ACC112 (cell line): ENCODE measurements at regions not wholly inside any gene's neighbourhood (a gene's known extent, or its start where the extent isn't known, plus 50 kb on each side); places are given as distances from the start of the nearest gene placed in this dataset.

Experiments used
- H2AFZ ChIP-seq: fragments of 200-600 bp; sonication (generic); one replicate; pipeline ENCODE4 v1.6.0; 2017; ENCODE audit warnings: antibody characterized with exemption, low read length; ENCODE audit not compliant: unreplicated experiment
- H3K27ac ChIP-seq: fragments of 200-600 bp; sonication (generic); 2 replicates; pipeline ENCODE4 v1.5.1; 2014; ENCODE audit warnings: low read depth, mild to moderate bottlenecking, antibody characterized with exemption, low read length, moderate library complexity
- H3K27me3 ChIP-seq: fragments of 200-600 bp; sonication (generic); 2 replicates; pipeline ENCODE4 v1.6.1; 2014; ENCODE audit warnings: mild to moderate bottlenecking, antibody characterized with exemption, low read length, moderate library complexity, mixed read lengths; ENCODE audit not compliant: insufficient read depth
- H3K36me3 ChIP-seq: fragments of 200-600 bp; sonication (generic); 2 replicates; pipeline ENCODE4 v1.6.1; 2016; ENCODE audit warnings: mild to moderate bottlenecking, antibody characterized with exemption, low read length, moderate library complexity, mixed read lengths; ENCODE audit not compliant: insufficient read depth
- H3K4me1 ChIP-seq: fragments of 200-600 bp; sonication (generic); one replicate; pipeline ENCODE4 v1.6.1; 2016; ENCODE audit warnings: low read length, mixed read lengths; ENCODE audit not compliant: insufficient read depth, unreplicated experiment, control insufficient read depth
- H3K4me3 ChIP-seq: fragments of 200-600 bp; sonication (generic); 2 replicates; pipeline ENCODE4 v1.5.1; 2014; ENCODE audit warnings: mild to moderate bottlenecking, low read depth, low read length
- H3K79me2 ChIP-seq: fragments of 200-600 bp; sonication (generic); one replicate; pipeline ENCODE4 v1.6.0; 2016; ENCODE audit warnings: low read length; ENCODE audit not compliant: control insufficient read depth, unreplicated experiment, insufficient read depth

DNA sequence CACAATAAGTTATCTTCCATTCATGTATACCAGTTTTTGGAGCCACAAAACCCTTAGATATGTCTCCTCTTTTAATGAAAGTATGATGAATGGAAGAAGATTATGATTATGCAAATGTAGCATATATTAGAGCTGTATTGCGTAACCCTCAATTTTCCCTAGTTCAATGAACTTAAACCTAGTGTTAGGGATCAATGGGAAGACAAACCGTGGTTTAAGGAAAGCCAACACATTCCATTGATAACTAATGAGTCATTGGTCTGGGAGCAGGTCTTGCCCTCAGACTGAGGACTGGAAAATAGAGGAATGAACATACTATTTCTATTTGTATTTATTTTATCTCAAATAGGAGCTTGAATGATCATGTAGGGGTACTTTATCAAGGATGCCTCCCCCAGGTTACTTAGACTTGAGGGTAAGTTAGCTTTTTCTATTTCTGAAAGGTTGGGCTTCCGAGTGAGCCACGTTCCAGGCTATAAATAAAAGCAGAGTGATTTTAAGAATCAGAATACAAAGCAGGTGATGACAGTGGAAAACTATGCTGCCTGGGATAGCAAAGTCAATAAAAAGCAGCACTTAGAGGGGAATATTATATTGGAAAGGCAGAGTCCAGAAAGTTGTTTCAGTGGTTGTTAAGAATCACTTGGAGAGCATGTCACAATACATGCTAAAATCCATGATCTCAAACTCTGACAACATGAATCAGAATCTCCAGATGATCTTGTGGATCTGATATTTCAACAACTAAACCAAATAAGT lies 356.0 kb downstream of the ADAM29 start:
- no peak overlapping the region for H3K4me3 ChIP-seq
- H3K27ac ChIP-seq: peak overlapping the region; percentile 45; the same call in 1 of the 2 replicates
- H3K79me2 ChIP-seq: no peaks in the 10 kb centered on the region
- peaks cover 10% of the 10 kb centered on the region for H3K4me1 ChIP-seq
- no peak overlapping the region for H2AFZ ChIP-seq
- H3K36me3 ChIP-seq: no peaks in the 10 kb centered on the region
- H3K27me3 ChIP-seq: no peaks in the 10 kb centered on the region

DNA sequence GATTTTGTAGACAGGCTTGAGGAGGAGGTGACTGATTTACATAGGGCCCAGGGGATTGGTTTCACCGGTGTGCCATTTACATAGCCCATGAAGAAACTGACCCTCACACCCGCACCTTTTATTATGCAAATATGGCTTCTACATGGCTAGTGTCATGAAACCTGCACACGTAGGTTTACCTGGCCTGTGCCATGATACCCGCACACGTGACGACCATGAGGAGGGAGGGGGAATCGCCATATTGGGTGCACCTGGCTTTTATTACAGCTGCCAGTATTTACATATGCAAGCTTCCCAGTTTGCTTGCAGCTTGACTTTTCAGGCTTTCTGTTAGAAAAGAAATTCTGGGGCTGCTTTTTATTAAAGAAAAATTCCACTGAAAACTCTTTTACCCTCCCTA lies 359.7 kb downstream of the ADAM29 start:
- no peaks in the 10 kb centered on the region for H3K79me2 ChIP-seq
- no peaks in the 10 kb centered on the region for H3K36me3 ChIP-seq
- H3K4me3 ChIP-seq: no peak overlapping the region
- no peak overlapping the region for H2AFZ ChIP-seq
- H3K27ac ChIP-seq: no peak overlapping the region
- H3K27me3 ChIP-seq: no peaks in the 10 kb centered on the region
- peaks cover 10% of the 10 kb centered on the region for H3K4me1 ChIP-seq

- H3K36me3 ChIP-seq: no peaks in the 10 kb centered on the region
- no peak overlapping the region for H3K27ac ChIP-seq
- H3K4me1 ChIP-seq: no peaks in the 10 kb centered on the region
- no peak overlapping the region for H3K4me3 ChIP-seq
- no peaks in the 10 kb centered on the region for H3K79me2 ChIP-seq
- H2AFZ ChIP-seq: no peak overlapping the region
- H3K27me3 ChIP-seq: no peaks in the 10 kb centered on the region
These were observed 362.0 kb downstream of the ADAM29 start for GRCh38 chr4:175280153-175280552.

GRCh38 chr4:175281894-175282293 lies 363.7 kb downstream of the ADAM29 start:
- Histone ChIP-seq H3K27ac (no peak overlapping the region), H3K36me3 (no peaks in the 10 kb centered on the region), H3K4me1 (no peaks in the 10 kb centered on the region), H3K79me2 (no peaks in the 10 kb centered on the region), H2AFZ (no peak overlapping the region), H3K4me3 (no peak overlapping the region), H3K27me3 (no peaks in the 10 kb centered on the region)

- Histone ChIP-seq H3K36me3 (no peaks in the 10 kb centered on the region), H3K4me1 (no peaks in the 10 kb centered on the region), H3K27me3 (no peaks in the 10 kb centered on the region), H3K4me3 (no peak overlapping the region), H2AFZ (no peak overlapping the region), H3K79me2 (no peaks in the 10 kb centered on the region), H3K27ac (no peak overlapping the region)
These were observed 364.2 kb downstream of the ADAM29 start for GRCh38 chr4:175282407-175282806.

GRCh38 chr4:175290401-175290800 lies 372.2 kb downstream of the ADAM29 start:
- no peaks in the 10 kb centered on the region for H3K79me2 ChIP-seq
- peak overlapping the region; percentile 39 for H3K27ac ChIP-seq
- H3K4me1 ChIP-seq: peaks cover 6% of the 10 kb centered on the region
- H3K36me3 ChIP-seq: no peaks in the 10 kb centered on the region; the same call in 1 of the 2 replicates
- H3K4me3 ChIP-seq: no peak overlapping the region
- H3K27me3 ChIP-seq: no peaks in the 10 kb centered on the region
- H2AFZ ChIP-seq: no peak overlapping the region

DNA sequence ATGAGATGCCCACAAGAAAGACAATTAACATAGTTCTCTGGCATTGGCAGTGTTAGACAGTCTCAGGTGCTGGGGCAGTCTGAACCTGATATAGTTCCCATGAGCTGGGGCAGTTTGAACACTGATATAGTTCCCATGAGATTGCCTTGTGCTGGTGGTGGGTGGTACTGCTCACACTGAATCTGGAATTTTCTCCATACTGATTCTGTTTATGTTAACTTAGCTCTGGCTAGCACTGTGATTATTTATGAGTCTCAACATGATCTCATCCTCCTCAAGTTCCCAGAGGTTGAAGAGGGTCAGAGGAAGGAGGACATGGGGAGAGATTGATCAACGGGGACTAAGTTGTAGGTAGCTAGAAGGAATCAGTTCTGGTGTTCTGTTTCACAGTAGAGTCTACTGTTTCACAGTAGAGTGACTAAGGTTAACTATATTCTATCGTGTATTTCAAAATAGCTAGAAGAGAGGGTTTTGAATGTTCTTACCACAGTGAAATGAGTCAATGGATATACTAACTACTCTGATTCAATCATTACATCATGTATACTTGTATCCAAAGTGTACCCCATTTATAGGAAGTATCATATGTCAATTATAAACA lies 379.9 kb downstream of the ADAM29 start:
- no peaks in the 10 kb centered on the region for H3K27me3 ChIP-seq
- peak overlapping the region; percentile 87 for H3K27ac ChIP-seq
- H3K4me3 ChIP-seq: peak overlapping the region; percentile 34; the same call in 1 of the 2 replicates
- H3K4me1 ChIP-seq: peaks cover 15% of the 10 kb centered on the region
- H3K79me2 ChIP-seq: no peaks in the 10 kb centered on the region
- H3K36me3 ChIP-seq: no peaks in the 10 kb centered on the region
- H2AFZ ChIP-seq: peak overlapping the region; percentile 96

DNA sequence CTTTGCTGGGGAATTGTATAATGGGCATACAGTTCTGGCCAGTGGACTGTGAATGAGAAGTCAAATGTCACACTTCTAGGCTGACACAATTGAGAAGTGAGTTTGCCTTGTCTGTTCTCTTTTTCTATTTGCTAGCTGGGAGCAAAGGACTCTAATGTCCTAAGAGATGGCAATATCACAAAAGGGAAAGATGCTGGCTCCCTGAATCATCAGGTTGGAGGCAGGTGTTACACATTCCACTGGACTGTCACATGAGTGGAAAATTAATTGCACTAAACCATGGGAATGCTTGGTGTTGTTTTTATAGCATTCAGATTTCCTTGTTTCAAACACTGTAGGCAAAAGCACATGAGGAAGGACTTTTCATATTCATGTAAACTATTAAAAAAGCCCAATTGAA lies 388.3 kb downstream of the ADAM29 start:
- no peaks in the 10 kb centered on the region for H3K79me2 ChIP-seq
- no peak overlapping the region for H3K4me3 ChIP-seq
- no peak overlapping the region for H3K27ac ChIP-seq
- H3K27me3 ChIP-seq: no peaks in the 10 kb centered on the region
- H3K4me1 ChIP-seq: peaks cover 24% of the 10 kb centered on the region
- H3K36me3 ChIP-seq: no peaks in the 10 kb centered on the region
- no peak overlapping the region for H2AFZ ChIP-seq

GRCh38 chr4:175307326-175307725 lies 389.2 kb downstream of the ADAM29 start:
- Histone ChIP-seq H2AFZ (no peak overlapping the region), H3K4me1 (peaks cover 24% of the 10 kb centered on the region), H3K4me3 (no peak overlapping the region), H3K79me2 (no peaks in the 10 kb centered on the region), H3K36me3 (no peaks in the 10 kb centered on the region), H3K27me3 (no peaks in the 10 kb centered on the region), H3K27ac (no peak overlapping the region)

- Histone ChIP-seq H3K36me3 (no peaks in the 10 kb centered on the region), H3K27me3 (no peaks in the 10 kb centered on the region), H2AFZ (peak overlapping the region; percentile 77), H3K4me3 (peak overlapping the region; percentile 19; the same call in 1 of the 2 replicates), H3K79me2 (no peaks in the 10 kb centered on the region), H3K27ac (peak overlapping the region; percentile 38), H3K4me1 (peaks cover 24% of the 10 kb centered on the region)
These were observed 390.1 kb downstream of the ADAM29 start for GRCh38 chr4:175308236-175308635.

DNA sequence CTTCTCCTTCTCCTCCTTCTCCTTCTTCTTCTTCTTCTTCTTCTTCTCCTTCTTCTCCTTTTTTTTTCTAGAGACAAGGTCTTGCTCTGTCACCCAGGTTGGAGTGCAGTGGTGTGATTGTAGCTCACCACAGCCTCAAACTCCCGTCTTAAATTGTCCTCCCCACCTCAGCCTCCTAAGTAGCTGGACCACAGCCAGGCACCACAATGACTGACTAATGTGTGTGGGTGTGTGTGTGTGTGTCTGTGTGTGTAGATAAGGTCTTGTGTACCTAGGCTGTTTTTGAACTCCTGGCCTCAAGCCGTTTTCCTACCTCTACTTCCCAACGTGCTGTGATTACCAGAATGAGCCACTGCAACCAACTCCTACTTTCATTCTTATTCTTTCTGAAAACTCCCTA lies 390.9 kb downstream of the ADAM29 start:
- H3K27me3 ChIP-seq: no peaks in the 10 kb centered on the region
- peak overlapping the region; percentile 77 for H2AFZ ChIP-seq
- no peaks in the 10 kb centered on the region for H3K36me3 ChIP-seq
- H3K4me3 ChIP-seq: peak overlapping the region; percentile 15; the same call in 1 of the 2 replicates
- H3K4me1 ChIP-seq: peaks cover 24% of the 10 kb centered on the region
- H3K27ac ChIP-seq: no peak overlapping the region
- H3K79me2 ChIP-seq: no peaks in the 10 kb centered on the region
